ENCODE measurements at regions not wholly inside any gene's neighbourhood (a gene's known extent, or its start where the extent isn't known, plus 50 kb on each side); places are given as distances from the start of the nearest gene placed in this dataset.

GRCh38 chr9:119500072-119500771 is 131.0 kb upstream of the BRINP1 start:
- no peak for DNase-seq (ENCODE audit: low read depth in 2 of 2)

DNA sequence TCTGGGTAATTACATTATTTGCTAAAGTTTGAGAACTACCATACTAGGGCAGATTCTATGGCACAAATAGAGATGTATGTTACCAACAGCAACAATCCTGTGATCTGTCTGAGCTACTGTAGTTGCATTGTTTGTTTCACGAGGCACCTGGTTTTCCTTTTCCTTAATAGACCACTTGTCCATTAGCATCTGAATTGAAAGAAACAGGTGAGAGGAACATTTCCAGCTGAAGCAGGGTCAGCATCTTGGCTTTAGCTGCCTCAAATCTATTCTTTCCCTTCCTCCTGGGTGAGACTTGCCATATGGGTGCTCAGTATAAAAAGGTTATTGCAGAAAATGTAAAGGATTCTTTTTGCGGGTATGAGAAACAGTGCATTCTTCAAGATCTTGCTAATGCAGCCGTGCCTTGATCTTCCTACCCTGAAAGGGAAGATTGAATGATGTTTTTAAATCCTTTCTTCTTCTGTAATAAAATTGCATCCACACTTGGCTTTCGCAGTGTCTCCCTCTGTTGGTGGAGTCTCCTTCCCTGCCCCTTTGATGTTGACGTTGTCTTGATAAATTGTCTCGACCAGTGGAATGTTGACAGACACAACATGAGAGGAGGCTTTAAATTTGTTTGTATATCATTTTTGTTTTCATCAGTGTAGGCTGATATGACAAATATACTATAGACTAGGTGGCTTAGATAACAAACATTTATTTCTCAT is 118.0 kb upstream of the BRINP1 start:
- DNase-seq (ENCODE audit: low read depth in 2 of 2): no peak

DNA sequence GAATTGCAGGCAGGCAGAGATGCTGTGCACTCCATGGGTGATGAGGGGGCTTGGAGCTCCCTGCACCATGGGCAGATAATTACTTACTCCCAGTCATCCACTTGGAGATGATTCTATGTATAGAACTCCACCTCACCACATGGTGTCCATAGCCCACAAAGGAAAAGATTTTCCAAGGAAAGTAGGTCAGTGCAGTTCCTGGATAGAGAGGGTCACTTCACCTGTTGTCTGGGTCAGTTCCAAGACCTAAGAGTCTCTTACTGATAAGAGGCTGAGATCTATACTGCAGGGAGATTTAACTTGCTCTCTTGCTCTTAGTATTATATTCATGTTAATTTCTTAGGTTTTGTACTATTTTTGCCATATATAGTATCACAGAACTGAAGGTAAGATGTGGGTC is 113.9 kb upstream of the BRINP1 start:
- no peak for DNase-seq (ENCODE audit: low read depth in 2 of 2)

GRCh38 chr9:119477197-119477596 is 108.0 kb upstream of the BRINP1 start:
- DNase-seq (ENCODE audit: low read depth in 2 of 2): no peak

DNA sequence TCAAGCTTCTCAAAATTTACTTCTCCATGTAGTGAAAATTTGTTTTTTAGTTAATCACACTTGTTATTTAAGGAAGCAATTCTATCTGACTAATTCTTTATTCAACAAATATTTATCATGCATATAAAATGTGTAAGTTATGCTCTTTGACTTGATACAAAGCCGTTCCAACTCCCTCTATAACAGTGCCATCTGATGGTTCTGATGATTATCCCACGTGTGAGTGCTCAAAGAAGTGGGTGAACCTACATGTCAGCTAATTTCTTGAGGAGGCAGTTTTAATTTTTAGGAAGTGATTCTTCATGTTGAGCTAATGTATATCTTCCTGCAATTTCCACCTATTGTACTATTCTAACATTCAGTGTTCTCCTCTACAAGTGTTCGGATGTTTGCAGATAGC is 88.8 kb upstream of the BRINP1 start:
- no peak for DNase-seq (ENCODE audit: low read depth in 2 of 2)

GRCh38 chr9:119453980-119454379 is 84.7 kb upstream of the BRINP1 start:
- DNase-seq (ENCODE audit: low read depth in 2 of 2): no peak

- no peak for DNase-seq (ENCODE audit: low read depth in 2 of 2)
Observed at GRCh38 chr9:119453490-119453911, 84.3 kb upstream of the BRINP1 start.

DNA sequence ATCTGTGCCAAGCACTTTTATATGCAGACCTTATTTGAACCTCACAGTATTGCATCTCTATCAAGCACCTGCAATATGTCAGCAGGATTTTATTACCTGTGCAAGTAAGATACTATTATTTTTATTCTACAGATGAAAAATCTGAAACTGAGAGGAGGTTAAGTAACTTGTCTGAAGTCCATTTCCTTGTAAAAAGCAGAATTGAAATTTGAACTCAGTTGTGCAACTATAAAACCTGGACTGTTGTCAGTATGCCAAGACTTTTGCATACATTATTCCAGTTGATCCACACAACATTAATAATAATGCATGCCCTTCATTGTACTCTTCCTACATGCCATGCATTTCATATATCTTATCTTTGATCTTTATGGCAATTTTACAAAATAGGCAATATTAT is 82.2 kb upstream of the BRINP1 start:
- no peak for DNase-seq (ENCODE audit: low read depth in 2 of 2)

GRCh38 chr9:119443179-119443578 is 73.9 kb upstream of the BRINP1 start:
- DNase-seq (ENCODE audit: low read depth in 2 of 2): no peak

DNA sequence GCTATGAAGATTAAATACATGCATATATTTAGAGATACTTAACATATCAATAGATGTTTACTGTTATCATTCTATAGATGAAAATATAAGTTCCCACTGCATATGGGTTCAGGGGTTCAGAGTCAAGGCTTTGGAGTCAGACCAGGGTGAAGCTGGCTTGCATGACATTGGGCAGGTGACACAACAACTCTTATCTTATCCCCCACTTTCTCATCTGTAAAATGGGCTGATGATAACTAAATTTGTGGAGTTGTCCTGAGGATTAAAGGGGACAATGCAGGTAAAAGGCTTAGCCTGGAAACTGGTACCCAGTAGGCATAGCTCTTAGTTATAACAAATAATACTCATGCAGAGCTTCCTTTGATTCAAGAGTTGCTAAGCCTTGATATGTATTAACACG is 72.6 kb upstream of the BRINP1 start:
- no peak for DNase-seq (ENCODE audit: low read depth in 2 of 2)

- DNase-seq (ENCODE audit: low read depth in 2 of 2): no peak
Observed at GRCh38 chr9:119441338-119441737, 72.1 kb upstream of the BRINP1 start.

DNA sequence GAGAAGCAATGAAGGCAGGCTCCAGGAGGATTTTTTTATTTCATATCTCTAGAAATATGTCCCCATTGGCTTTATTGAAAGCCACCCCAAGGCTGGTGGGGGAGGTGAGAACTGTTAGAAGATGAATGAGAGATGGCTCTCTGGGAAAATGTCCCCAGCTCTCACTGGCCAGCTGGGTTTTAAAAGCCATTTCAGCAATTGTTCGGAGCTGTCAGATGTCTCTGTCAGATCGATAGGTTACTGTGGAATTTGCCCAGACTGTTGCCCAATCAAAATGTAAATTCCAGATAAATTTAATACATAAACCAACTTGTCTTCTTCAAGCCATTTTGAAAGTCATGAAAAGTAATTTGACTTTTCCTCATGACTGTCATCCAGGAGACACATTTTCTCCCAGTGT is 67.0 kb upstream of the BRINP1 start:
- DNase-seq (ENCODE audit: low read depth in 2 of 2): no peak

- DNase-seq (ENCODE audit: low read depth in 2 of 2): no peak
Observed at GRCh38 chr9:119435076-119435475, 65.8 kb upstream of the BRINP1 start.

DNA sequence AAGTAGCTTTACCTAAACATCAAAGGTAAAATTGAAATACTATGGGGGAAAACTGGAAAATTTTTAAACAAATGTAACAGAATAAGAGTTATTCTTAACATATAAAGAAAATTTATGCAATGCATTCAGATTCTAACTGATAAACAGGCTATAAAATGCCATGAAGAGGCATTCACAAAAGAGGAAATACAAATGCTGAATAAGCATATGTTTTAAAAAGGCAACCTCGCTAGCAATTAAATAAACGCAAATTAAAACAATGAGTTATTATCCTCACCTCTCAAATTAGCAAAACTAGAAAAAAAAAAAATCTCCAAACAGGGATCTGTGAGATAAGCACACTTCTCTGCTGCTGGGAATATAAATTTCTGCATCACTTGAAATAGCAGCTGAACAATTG is 63.2 kb upstream of the BRINP1 start:
- no peak for DNase-seq (ENCODE audit: low read depth in 2 of 2)

GRCh38 chr9:119429302-119429701 is 60.1 kb upstream of the BRINP1 start:
- DNase-seq (ENCODE audit: low read depth in 2 of 2): no peak

DNA sequence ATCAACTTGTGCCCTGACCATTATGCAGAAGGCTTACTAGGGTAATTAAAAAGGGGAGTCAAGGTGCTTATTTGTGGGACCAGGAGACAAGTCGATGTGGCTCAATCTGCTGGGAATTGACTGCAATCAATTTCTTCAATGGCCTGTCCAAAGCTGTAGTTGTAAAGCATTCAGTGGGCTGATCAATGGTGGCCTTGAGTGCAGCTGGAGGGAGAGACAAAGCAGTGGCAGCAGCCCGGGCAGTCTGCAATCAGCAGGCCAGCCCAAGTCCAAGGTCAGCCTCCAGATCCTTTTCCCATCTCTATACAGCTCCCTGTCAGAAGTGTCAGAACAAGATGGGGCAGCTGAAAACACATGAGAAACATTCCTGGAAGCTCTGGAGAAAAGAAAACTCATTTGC is 51.0 kb upstream of the BRINP1 start:
- no peak for DNase-seq (ENCODE audit: low read depth in 2 of 2)

All from stimulated activated CD8-positive, alpha-beta memory T cell treated with anti-CD3 and anti-CD28 coated beads, Interleukin-2, amount 100 ng/mL, for 48 hours (primary cell).